PC-9 (cell line): ENCODE measurements at regions not wholly inside any gene's neighbourhood (a gene's known extent, or its start where the extent isn't known, plus 50 kb on each side); places are given as distances from the start of the nearest gene placed in this dataset.

Experiments used
- BruUV-seq: library from RNA; stranded (reverse); fragments of 400-500 nt; replicated peaks from 2 replicates; lab custom pipeline; 2021; lab: Mats Ljungman, UMichigan
- CTCF ChIA-PET: fragments of 300-600 bp; sonication (Branson Sonifier 250); formaldehyde crosslinking; loops from one replicate; lab custom pipeline; 2022; ENCODE audit warnings: antibody characterized with exemption; lab: Charles Lee
- POLR2A ChIA-PET: fragments of 300-600 bp; sonication (Branson Sonifier 250); formaldehyde crosslinking; loops from one replicate; lab custom pipeline; 2022; ENCODE audit warnings: antibody characterized with exemption; ENCODE audit not compliant: unreplicated experiment; lab: Charles Lee
- DNase-seq, 2 experiments: peaks; one replicate each; pipeline versions ENCODE4 v3.0.0 to v3.0.0-alpha.2; 2015 to 2022; ENCODE audit warnings: mixed read lengths in 1 of 2
- H2AFZ ChIP-seq: fragments of 200-600 bp; sonication (generic); 2 replicates; pipeline ENCODE4 v1.8.1; 2017; ENCODE audit warnings: antibody characterized with exemption
- H3F3A ChIP-seq: fragments of 200-600 bp; sonication (generic); 2 replicates; pipeline ENCODE4 v1.8.1; 2017; ENCODE audit warnings: antibody characterized with exemption, mild to moderate bottlenecking, low read depth; ENCODE audit not compliant: insufficient read depth
- H3K27ac ChIP-seq: fragments of 200-600 bp; sonication (generic); 2 replicates; pipeline ENCODE4 v1.6.1; 2016; ENCODE audit warnings: mixed run types
- H3K27me3 ChIP-seq: fragments of 200-600 bp; sonication (generic); 2 replicates; pipeline ENCODE4 v1.6.1; 2016; ENCODE audit warnings: low read depth, mixed run types; ENCODE audit not compliant: insufficient read depth
- H3K36me3 ChIP-seq: fragments of 200-600 bp; sonication (generic); 2 replicates; pipeline ENCODE4 v1.6.1; 2016; ENCODE audit warnings: low read depth, mixed run types
- H3K4me1 ChIP-seq: fragments of 200-600 bp; sonication (generic); replicated peaks from 2 replicates; pipeline ENCODE4 v1.6.1; 2016; ENCODE audit warnings: mixed run types; ENCODE audit not compliant: insufficient read depth
- H3K4me2 ChIP-seq: fragments of 200-600 bp; sonication (generic); 2 replicates; pipeline ENCODE4 v1.6.1; 2017; ENCODE audit warnings: mixed run types
- H3K4me3 ChIP-seq: fragments of 200-600 bp; sonication (generic); 2 replicates; pipeline ENCODE4 v1.6.1; 2016; ENCODE audit warnings: mixed run types
- H3K79me2 ChIP-seq: fragments of 200-600 bp; sonication (generic); 2 replicates; pipeline ENCODE4 v1.6.1; 2017; ENCODE audit warnings: low read depth, mixed run types
- H3K9me2 ChIP-seq: fragments of 200-600 bp; sonication (generic); 2 replicates; pipeline ENCODE4 v1.8.1; 2017; ENCODE audit warnings: mild to moderate bottlenecking; ENCODE audit not compliant: insufficient read depth
- H3K9me3 ChIP-seq: fragments of 200-600 bp; sonication (generic); 2 replicates; pipeline ENCODE4 v1.8.1; 2016; ENCODE audit warnings: low read depth; ENCODE audit not compliant: insufficient read depth
- H4K20me1 ChIP-seq: fragments of 200-600 bp; sonication (generic); 2 replicates; pipeline ENCODE4 v1.8.1; 2017; ENCODE audit not compliant: insufficient read depth
- EZH2 ChIP-seq: fragments of 200-600 bp; sonication (generic); IDR thresholded peaks from 2 replicates; pipeline ENCODE4 v1.8.0; 2017; ENCODE audit warnings: antibody characterized with exemption, low read depth
- intact Hi-C: fragments of 100-400 bp; cut with micrococcal nuclease; formaldehyde crosslinking; loops from one replicate; pipeline ENCODE4 v1.10.0; 2022; ENCODE audit not compliant: unreplicated experiment
- TF ChIP-seq, protein P1 (sequence below): fragments of 200-600 bp; sonication (generic); conservative IDR thresholded peaks from 2 replicates; pipeline ENCODE4 v1.6.1; 2017; ENCODE audit warnings: mixed run types, antibody characterized with exemption, mild to moderate bottlenecking, moderate library complexity

DNA sequence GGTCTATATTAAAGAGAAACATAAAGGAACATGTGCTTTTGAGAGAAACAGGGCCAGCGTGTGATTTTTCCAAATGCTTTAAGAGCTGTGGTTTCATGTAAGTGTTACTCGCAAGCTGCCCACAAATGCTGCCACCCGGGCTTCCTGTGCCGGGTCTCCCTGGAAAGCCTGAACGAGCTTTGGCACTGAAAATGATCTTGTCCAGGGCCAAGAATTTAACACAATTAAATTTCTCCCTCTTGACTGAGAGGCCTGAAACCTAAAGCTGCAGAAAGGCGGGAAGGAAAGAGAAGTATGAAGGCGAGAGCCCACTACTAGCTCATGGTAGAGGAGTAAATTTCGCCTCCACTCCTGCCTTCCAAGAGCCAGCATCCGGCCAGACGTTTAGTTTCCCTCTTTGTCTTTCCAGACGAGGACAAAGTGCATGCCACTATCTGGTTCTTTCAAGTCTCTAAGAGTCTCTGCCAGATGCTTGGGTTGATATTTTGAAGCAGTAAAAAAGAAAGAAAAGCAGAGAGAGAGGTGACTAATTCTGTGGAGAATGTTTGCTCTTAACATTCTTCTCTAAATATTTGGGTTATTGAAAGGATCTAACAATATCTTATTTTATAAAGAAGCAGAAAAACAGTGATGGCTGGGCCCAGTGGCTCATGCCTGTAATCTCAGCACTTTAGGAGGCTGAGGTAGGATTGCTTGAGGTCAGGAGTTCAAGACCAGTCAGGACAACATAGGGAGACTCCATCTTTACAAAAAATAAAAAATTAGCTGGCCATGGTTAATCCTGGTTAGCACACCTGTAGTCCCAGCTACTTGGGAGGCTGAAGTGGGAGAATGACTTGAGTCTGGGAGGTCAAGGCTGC lies 100.0 kb upstream of the HNRNPU start:
- Histone ChIP-seq H3F3A (peaks cover 33% of the 10 kb centered on the region), H3K36me3 (no peaks in the 10 kb centered on the region), H3K27ac (peak overlapping the region; percentile 8; the same call in 1 of the 2 replicates), H3K4me2 (peak overlapping the region; percentile 37), H3K4me3 (no peak overlapping the region), H3K9me2 (no peaks in the 10 kb centered on the region), H3K9me3 (no peaks in the 10 kb centered on the region), H3K79me2 (no peaks in the 10 kb centered on the region), H3K27me3 (no peaks in the 10 kb centered on the region), H4K20me1 (no peaks in the 10 kb centered on the region), H3K4me1 (peaks cover 33% of the 10 kb centered on the region), H2AFZ (no peak overlapping the region; the same call in 1 of the 2 replicates)
- peak; percentile 49 to 75 for DNase-seq
- POLR2A ChIA-PET = interaction anchor here (0.7 to 1.1 kb wide), 2 partner anchors 100 to 108 kb away, joined by 4 to 5 read pairs; partner anchors contain the start of gene HNRNPU
- CTCF ChIA-PET = interaction anchor here (1.1 kb wide), 1 partner anchor 101 kb away, joined by 8 read pairs; no protein-coding TSS in a partner anchor
- no TSS peak for BruUV-seq
- intact Hi-C loops = loop anchor here (5.0 kb wide), 1 partner anchor 362 kb away; no protein-coding TSS in a partner anchor
- TF ChIP-seq, protein P1, sequence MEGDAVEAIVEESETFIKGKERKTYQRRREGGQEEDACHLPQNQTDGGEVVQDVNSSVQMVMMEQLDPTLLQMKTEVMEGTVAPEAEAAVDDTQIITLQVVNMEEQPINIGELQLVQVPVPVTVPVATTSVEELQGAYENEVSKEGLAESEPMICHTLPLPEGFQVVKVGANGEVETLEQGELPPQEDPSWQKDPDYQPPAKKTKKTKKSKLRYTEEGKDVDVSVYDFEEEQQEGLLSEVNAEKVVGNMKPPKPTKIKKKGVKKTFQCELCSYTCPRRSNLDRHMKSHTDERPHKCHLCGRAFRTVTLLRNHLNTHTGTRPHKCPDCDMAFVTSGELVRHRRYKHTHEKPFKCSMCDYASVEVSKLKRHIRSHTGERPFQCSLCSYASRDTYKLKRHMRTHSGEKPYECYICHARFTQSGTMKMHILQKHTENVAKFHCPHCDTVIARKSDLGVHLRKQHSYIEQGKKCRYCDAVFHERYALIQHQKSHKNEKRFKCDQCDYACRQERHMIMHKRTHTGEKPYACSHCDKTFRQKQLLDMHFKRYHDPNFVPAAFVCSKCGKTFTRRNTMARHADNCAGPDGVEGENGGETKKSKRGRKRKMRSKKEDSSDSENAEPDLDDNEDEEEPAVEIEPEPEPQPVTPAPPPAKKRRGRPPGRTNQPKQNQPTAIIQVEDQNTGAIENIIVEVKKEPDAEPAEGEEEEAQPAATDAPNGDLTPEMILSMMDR = no peak
- no peak for TF ChIP-seq EZH2

DNA sequence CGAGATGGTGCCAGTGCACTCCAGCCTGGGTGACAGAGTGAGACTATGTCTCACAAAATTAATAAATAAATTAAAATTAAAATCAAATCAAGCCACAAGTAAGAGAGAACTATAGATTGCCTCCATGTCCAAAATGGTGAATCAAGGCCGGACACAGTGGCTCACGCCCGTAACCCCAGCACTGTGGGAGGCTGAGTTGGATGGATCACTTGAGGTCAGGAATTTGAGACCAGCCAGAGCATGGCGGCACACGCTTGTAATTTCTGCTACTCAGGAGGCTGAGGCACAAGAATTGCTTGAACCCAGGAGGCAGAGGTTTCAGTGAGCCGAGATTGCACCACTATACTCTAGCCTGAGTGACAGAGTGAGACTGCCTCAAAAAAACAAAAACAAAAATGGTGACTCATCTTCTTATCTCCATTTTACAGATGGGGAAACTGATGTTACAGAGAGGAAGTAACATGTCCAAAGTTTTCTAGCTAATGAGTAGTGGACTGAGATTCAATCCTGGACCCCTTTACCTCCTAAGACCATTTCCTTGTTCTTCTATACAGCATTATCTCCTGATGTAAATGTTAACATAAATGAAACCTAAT lies 99.0 kb upstream of the HNRNPU start:
- Histone ChIP-seq H3K27me3 (no peaks in the 10 kb centered on the region), H3K4me3 (no peak overlapping the region), H4K20me1 (no peaks in the 10 kb centered on the region), H2AFZ (no peak overlapping the region), H3K27ac (no peak overlapping the region), H3K4me2 (no peak overlapping the region), H3K4me1 (peaks cover 23% of the 10 kb centered on the region), H3K9me3 (no peaks in the 10 kb centered on the region), H3K79me2 (no peaks in the 10 kb centered on the region), H3K36me3 (no peaks in the 10 kb centered on the region), H3K9me2 (no peaks in the 10 kb centered on the region), H3F3A (peaks cover 24% of the 10 kb centered on the region)
- POLR2A ChIA-PET = no interaction called here
- TF ChIP-seq EZH2 = no peak
- TF ChIP-seq, protein P1 = no peak
- intact Hi-C loops = loop anchor here (5.0 kb wide), 1 partner anchor 361 kb away; no protein-coding TSS in a partner anchor
- CTCF ChIA-PET = no interaction called here
- no peak for DNase-seq
- no TSS peak for BruUV-seq

DNA sequence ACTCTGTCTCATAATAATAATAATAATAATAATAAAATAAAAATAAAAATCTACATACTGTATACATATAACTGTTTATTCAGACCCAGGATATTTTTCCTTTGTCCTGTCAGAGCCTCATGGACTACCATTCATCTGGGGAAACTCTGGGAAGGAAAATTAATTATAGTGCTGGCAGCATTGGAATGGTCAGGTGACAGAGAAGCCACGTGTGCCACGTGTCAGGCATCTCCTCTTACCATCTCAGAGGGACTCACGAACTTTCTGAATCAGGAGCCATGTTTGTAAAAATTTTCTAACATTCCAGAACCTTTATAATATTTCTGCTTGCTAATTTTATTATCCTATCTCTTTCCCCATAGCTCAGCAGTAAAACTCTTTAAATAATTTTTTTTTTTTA lies 97.8 kb upstream of the HNRNPU start:
- Histone ChIP-seq H3K4me2 (no peak overlapping the region), H3K4me1 (peaks cover 18% of the 10 kb centered on the region), H3K79me2 (no peaks in the 10 kb centered on the region), H3K9me3 (no peaks in the 10 kb centered on the region), H3K27ac (no peak overlapping the region), H3F3A (peaks cover 24% of the 10 kb centered on the region), H3K9me2 (no peaks in the 10 kb centered on the region), H4K20me1 (no peaks in the 10 kb centered on the region), H3K4me3 (no peak overlapping the region), H3K27me3 (no peaks in the 10 kb centered on the region), H3K36me3 (no peaks in the 10 kb centered on the region), H2AFZ (no peak overlapping the region)
- DNase-seq = no peak
- intact Hi-C loops = loop anchor here (5.0 kb wide), 1 partner anchor 360 kb away; no protein-coding TSS in a partner anchor
- no TSS peak for BruUV-seq
- no peak for TF ChIP-seq EZH2
- TF ChIP-seq, protein P1 = no peak
- ChIA-PET POLR2A (no interaction called here), CTCF (no interaction called here)
